KMS-11 (cell line): ENCODE measurements at regions not wholly inside any gene's neighbourhood (a gene's known extent, or its start where the extent isn't known, plus 50 kb on each side); places are given as distances from the start of the nearest gene placed in this dataset.

ENCODE experiments used
- H2AFZ ChIP-seq: fragments of 200-600 bp; sonication (generic); 2 replicates; pipeline ENCODE4 v1.6.1; 2016; ENCODE audit warnings: antibody characterized with exemption, mixed run types, low read depth
- H3K27ac ChIP-seq: fragments of 200-600 bp; sonication (generic); 2 replicates; pipeline ENCODE4 v1.6.1; 2016; ENCODE audit warnings: mild to moderate bottlenecking, mixed run types
- H3K27me3 ChIP-seq: fragments of 200-600 bp; sonication (generic); 2 replicates; pipeline ENCODE4 v1.6.1; 2017; ENCODE audit warnings: mild to moderate bottlenecking, low read depth, mixed run types, moderate library complexity; ENCODE audit not compliant: insufficient read depth
- H3K36me3 ChIP-seq: fragments of 200-600 bp; sonication (generic); 2 replicates; pipeline ENCODE4 v1.6.1; 2017; ENCODE audit warnings: mild to moderate bottlenecking, mixed run types; ENCODE audit not compliant: insufficient read depth
- H3K4me1 ChIP-seq: fragments of 200-600 bp; sonication (generic); 2 replicates; pipeline ENCODE4 v1.6.1; 2016; ENCODE audit warnings: mild to moderate bottlenecking, low read depth, mixed run types; ENCODE audit not compliant: poor library complexity, severe bottlenecking
- H3K4me2 ChIP-seq: fragments of 200-600 bp; sonication (generic); 2 replicates; pipeline ENCODE4 v1.7.0; 2016; ENCODE audit warnings: mild to moderate bottlenecking, mixed run types
- H3K4me3 ChIP-seq: fragments of 200-600 bp; sonication (generic); IDR thresholded peaks from 2 replicates; pipeline ENCODE4 v1.6.1; 2017; ENCODE audit warnings: low read depth, low read length, mixed read lengths; ENCODE audit not compliant: insufficient read depth
- H3K79me2 ChIP-seq: fragments of 200-600 bp; sonication (generic); 2 replicates; pipeline ENCODE4 v1.6.1; 2016; ENCODE audit warnings: low read depth, mixed run types; ENCODE audit not compliant: insufficient read depth
- H3K9ac ChIP-seq: fragments of 200-600 bp; sonication (generic); 2 replicates; pipeline ENCODE4 v1.6.1; 2016; ENCODE audit warnings: mild to moderate bottlenecking, mixed run types
- H4K20me1 ChIP-seq: fragments of 200-600 bp; sonication (generic); 2 replicates; pipeline ENCODE4 v1.6.1; 2016; ENCODE audit warnings: mild to moderate bottlenecking, mixed run types; ENCODE audit not compliant: insufficient read depth
- CTCF ChIP-seq: fragments of 200-600 bp; sonication (generic); conservative IDR thresholded peaks from 2 replicates; pipeline ENCODE4 v1.6.1; 2017; ENCODE audit warnings: low read depth, mild to moderate bottlenecking, antibody characterized with exemption, low read length, moderate library complexity, mixed read lengths

GRCh38 chr17:79299349-79299748 is 224.7 kb downstream of the ENGASE start:
- H2AFZ ChIP-seq, result no peak overlapping the region
- no peaks in the 10 kb centered on the region for H3K79me2 ChIP-seq
- no peaks in the 10 kb centered on the region for H3K36me3 ChIP-seq
- H3K27me3 ChIP-seq, result peaks cover 92% of the 10 kb centered on the region
- no peak for TF ChIP-seq CTCF
- H3K4me2 ChIP-seq, result no peak overlapping the region
- no peak overlapping the region for H3K27ac ChIP-seq
- no peak overlapping the region for H3K9ac ChIP-seq
- H4K20me1 ChIP-seq, result no peaks in the 10 kb centered on the region
- H3K4me1 ChIP-seq, result no peaks in the 10 kb centered on the region
- no peak overlapping the region for H3K4me3 ChIP-seq

GRCh38 chr17:79298799-79299198 is 224.2 kb downstream of the ENGASE start:
- no peaks in the 10 kb centered on the region for H3K4me1 ChIP-seq
- H2AFZ ChIP-seq, result no peak overlapping the region
- no peak overlapping the region for H3K4me3 ChIP-seq
- no peaks in the 10 kb centered on the region for H3K79me2 ChIP-seq
- no peak overlapping the region for H3K4me2 ChIP-seq
- H3K9ac ChIP-seq, result no peak overlapping the region
- H3K27ac ChIP-seq, result no peak overlapping the region
- no peaks in the 10 kb centered on the region for H4K20me1 ChIP-seq
- H3K36me3 ChIP-seq, result no peaks in the 10 kb centered on the region
- TF ChIP-seq CTCF, result no peak
- peaks cover 87% of the 10 kb centered on the region for H3K27me3 ChIP-seq

GRCh38 chr17:79296243-79296642 is 221.6 kb downstream of the ENGASE start:
- Histone ChIP-seq H3K79me2 (no peaks in the 10 kb centered on the region), H3K4me2 (no peak overlapping the region), H3K27me3 (peaks cover 78% of the 10 kb centered on the region), H4K20me1 (no peaks in the 10 kb centered on the region), H3K9ac (no peak overlapping the region), H3K27ac (no peak overlapping the region), H3K4me1 (no peaks in the 10 kb centered on the region), H3K36me3 (no peaks in the 10 kb centered on the region), H3K4me3 (no peak overlapping the region), H2AFZ (no peak overlapping the region)
- no peak for TF ChIP-seq CTCF

- no peak overlapping the region for H2AFZ ChIP-seq
- no peak overlapping the region for H3K4me3 ChIP-seq
- no peak overlapping the region for H3K4me2 ChIP-seq
- peaks cover 77% of the 10 kb centered on the region for H3K27me3 ChIP-seq
- no peaks in the 10 kb centered on the region for H3K4me1 ChIP-seq
- no peak for TF ChIP-seq CTCF
- no peaks in the 10 kb centered on the region for H3K36me3 ChIP-seq
- no peaks in the 10 kb centered on the region for H4K20me1 ChIP-seq
- H3K27ac ChIP-seq, result no peak overlapping the region
- no peak overlapping the region for H3K9ac ChIP-seq
- no peaks in the 10 kb centered on the region for H3K79me2 ChIP-seq
Observed at GRCh38 chr17:79295307-79295706, 220.7 kb downstream of the ENGASE start.
